Left cardiac atrium (tissue), 4 donors: ENCODE measurements at regions not wholly inside any gene's neighbourhood (a gene's known extent, or its start where the extent isn't known, plus 50 kb on each side); places are given as distances from the start of the nearest gene placed in this dataset.
A peak's percentile ranks its signal among the peaks of the same experiment; 100 is the strongest.
"Not testable (repeated sequence)": the region's sequence is repeated elsewhere in the genome, so short reads cannot be mapped to it uniquely, and the experiment has no call there.

Experiments used
- ATAC-seq, 2 donors: fragments of 200-7000 bp; cut with Tn5 transposase; one replicate each; pipeline ENCODE4 v1.9.1; 2020; ENCODE audit warnings: mild to moderate bottlenecking in 2 of 2, moderate library complexity in 2 of 2
- DNase-seq: peaks from one replicate; pipeline ENCODE4 v3.0.0-alpha.2; 2020
- intact Hi-C, 2 donors: fragments of 100-400 bp; cut with DNase I; formaldehyde crosslinking; loops; one replicate each; pipeline versions ENCODE4 v1.14.1 to v1.15.1; 2022 to 2023
- donor health status: DM: no; HTN: yes; CAD: no.
- donor health status: DM: no; HTN: yes; CAD: no; lungs with severe emphysema.
- donor health status: DM: yes; HTN: yes; CAD: no.
- donor health status: Dilated cardiomyopathy.

DNA sequence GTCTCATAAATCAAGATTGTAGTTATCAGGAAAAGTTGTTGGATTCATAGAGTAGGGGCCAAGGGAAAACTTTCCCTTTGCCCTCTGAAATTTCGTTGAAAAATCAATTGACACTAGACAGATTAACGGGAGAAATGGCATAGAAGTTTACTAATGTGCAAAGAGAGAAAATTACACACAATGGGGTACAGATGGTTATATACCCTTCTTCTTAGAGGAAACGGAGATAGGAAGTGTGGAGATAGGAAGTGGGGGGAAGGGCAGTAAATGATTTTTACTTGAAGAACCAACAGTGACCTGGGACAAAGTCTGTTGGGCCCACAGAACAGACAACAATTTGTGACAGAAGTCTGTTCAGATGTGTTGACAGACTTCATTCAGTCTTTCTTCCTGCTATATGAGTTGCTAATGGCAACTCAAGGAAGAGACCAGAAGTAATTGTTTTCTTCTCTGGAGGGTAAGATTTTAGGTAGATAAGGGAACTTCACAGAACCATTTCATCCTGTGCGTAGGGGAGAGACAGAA lies 177.9 kb downstream of the C9orf152 start:
- ATAC-seq: no peak
- DNase-seq: no peak
- intact Hi-C loops: no loop called here

DNA sequence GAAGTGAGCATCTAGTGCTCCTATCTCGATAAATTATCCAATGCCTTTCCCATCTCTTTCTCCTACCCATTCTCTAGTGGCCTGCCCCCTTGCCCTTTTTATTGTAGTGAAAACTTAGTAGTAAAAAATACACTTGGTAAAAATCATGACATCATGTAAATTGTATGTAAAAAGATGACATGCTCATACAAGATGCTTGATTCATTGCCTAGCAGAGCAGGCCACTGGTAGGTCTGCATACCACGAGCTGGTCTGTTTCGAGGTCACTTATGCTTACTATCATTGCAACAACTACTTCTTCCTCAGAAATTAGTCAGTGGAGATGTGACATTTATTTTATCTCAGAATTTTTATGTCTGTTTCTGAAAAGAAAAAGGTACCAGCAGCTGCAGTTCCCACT lies 177.3 kb downstream of the C9orf152 start:
- no peak for DNase-seq
- intact Hi-C loops: no loop called here
- ATAC-seq: no peak

DNA sequence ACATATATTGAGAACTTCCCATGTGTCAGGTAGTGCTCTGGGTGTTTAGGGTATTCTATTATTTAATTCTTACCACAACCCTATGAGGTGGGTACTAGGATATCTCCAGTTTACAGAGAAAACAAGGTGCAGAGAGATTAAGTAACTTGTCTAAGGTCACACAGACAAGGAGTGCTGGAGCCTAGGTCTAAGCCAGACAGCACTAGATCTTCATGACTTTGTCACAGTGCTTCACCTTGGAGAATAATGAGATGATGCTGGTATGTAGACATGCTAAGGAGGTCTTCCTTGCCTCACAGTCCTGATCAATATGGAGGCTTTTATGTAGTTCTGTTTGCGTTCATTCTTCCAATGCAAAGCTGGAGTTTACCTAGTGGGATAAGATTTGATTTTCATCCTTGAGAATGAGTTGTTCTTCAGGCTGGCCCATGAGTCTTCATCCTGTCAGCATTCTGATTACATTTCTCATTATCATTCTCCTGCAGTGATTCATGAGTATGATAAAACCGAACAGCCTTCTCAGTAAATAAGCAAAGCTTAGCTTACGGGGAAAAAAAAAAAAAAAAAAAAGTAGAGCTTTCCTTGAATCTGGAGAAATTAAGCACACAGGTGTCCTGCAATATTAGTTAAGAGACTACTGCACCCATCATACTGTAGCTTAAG lies 176.3 kb downstream of the C9orf152 start:
- ATAC-seq: peak in 1 of 2 donors; percentile 42
- no peak for DNase-seq
- intact Hi-C loops: no loop called here

DNA sequence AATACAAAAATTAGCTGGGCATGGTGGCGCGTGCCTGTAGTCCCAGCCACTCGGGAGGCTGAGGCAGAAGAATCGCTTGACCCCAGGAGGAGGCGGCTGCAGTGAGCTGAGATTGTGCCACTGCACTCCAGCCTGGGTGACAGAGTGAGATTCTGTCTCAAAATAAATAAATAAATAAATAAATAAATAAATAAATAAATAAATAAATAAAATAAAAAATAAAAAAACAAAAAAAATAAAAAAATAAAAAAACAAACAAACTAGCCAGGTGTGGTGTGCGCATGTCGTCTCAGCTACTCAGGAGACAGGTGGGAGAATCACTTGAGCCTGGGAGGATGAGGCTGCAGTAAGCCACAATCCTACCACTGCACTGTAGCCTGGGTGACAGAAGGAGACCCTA lies 175.4 kb downstream of the C9orf152 start:
- ATAC-seq, intact Hi-C loops, DNase-seq: not testable (repeated sequence)

DNA sequence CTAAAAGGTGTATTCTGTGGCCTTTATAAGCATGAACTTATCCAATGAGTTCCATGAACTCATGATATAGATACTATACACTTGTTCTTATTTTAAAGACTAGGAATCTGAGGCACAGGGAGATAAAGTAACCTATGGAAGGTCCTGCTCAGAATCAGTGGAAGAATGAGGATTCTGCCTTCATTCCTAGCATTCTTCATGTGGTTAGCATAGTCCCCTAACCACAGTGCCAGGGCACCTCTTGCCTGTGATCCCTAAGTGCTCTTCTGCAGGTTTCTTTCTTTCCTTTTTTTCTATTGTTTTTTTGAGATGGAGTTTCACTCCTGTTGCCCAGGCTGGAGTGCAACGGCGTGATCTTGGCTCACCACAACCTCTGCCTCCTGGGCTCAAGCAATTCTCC lies 174.1 kb downstream of the C9orf152 start:
- intact Hi-C loops: no loop called here
- ATAC-seq (no peak), DNase-seq (no peak)

DNA sequence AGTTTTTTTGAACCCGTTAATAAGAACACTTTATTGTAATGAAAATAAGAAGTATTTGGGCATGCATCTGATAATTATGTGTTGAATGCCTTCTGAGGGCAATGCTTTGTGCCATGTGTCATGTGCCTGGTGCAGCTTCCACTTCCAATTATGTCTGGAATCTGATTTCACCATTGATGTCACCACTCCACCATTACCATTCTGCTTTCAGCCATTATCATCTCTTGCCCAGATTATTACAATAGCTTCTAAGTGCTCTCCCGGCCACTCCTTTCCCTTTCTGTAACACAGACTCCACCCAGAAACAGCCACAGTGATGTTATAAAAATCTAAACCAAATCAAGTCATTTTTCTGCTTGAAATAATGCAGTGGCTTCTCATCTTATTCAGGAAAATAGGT lies 171.7 kb downstream of the C9orf152 start:
- DNase-seq (no peak), ATAC-seq (peak; percentile 70 to 77)
- intact Hi-C loops: no loop called here

DNA sequence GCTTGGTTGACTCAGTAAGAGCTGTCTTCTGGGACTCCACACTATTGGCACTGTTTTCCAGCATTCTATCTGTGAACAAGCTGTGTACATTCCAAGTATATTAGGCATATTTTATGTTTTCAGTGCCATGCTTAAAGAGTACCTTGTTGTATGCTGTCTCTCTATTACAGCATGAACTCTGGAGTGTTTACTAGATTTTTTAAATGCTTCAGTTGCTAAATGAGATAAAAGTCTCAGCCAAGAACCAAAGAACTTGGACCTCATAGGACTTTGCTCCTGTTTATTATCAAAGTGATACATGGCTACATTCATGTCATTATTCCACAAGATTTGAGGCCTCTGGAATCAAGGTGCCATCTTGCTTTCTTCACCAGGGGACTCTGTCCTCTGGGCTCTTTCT lies 167.2 kb downstream of the C9orf152 start:
- peak; percentile 35 to 78 for ATAC-seq
- intact Hi-C loops: no loop called here
- no peak for DNase-seq

DNA sequence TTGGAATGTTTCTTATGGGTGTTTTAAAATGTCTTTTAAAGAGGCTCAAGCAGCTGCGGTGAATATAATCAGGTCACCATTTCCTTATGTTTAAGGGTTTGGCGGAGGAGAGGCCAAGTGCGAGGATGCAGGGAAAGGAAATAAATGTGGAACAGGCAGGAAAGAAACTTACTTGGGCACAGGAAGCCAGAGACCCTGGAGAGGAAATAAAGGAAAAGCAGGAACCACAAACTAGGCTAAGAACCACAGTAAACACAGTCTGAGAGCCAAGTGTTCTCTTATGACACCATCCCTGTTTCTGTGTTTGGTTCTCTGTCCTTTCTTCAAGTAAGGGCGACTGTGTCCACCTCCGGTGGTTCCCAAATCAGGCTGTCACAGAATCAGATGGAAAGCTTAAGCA lies 166.5 kb downstream of the C9orf152 start:
- intact Hi-C loops: no loop called here
- ATAC-seq (peak in 1 of 2 donors; percentile 20), DNase-seq (no peak)

DNA sequence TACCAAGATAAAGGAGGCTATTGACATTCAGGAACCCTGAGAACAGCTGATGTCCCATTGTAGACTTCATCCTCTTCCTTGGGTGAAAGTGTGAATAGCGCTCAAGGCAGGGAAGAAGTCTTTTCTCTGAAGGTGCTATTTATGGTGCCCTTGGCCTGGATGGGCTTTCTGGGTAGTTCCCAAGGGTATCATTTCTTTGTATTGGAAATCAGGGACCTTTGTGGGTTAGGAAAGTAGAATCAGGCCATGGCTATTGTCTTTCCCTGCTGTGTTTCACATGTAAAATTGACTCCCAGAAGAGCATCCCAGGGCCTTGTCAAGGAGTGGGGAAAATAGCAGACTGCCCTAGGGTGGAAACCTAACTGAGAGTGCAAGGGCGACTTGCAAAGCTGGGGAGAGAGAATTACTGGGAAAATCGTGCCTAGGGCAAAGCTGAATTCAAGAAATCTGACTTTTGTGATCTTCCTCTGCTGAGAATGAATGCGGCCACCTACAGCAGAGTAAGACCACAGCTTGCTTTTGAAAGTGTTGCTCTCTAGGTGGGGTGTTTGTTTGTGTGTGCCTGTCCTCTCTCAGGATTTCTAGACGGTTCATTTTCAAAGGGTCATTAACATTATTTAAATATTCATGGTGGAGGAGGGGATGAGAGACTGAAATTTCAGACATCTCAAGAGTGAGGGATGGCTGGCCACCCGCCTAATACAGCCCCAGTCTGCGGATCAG lies 160.6 kb downstream of the C9orf152 start:
- intact Hi-C loops: loop anchor here in 1 of 2 donors (5.0 kb wide), 1 partner anchor 135 kb away; no protein-coding TSS in a partner anchor
- DNase-seq (no peak), ATAC-seq (no peak)

DNA sequence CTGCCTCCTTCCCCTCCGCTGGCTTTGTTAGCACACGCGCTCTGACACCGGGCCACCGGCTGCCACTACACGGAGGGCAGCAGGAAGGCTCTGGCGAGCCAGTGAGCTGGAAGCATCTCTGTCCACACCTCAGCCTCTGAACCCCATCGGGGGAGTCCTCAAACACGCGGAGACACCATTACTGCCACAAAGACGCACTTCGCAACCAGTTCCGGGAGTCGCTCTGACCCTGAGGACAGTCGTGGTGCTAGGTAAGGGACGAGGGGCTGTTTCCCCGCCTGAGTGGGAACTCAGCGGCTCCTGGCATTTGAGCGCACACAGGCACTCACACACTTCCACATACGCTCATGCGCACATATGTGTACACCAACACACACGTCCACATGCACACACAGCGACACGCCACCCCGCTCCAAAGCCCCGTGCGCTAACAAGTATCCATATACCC lies 160.0 kb downstream of the C9orf152 start:
- intact Hi-C loops: loop anchor here in 1 of 2 donors (5.0 kb wide), 1 partner anchor 136 kb away; no protein-coding TSS in a partner anchor
- ATAC-seq (peak; percentile 12 to 14), DNase-seq (no peak)

DNA sequence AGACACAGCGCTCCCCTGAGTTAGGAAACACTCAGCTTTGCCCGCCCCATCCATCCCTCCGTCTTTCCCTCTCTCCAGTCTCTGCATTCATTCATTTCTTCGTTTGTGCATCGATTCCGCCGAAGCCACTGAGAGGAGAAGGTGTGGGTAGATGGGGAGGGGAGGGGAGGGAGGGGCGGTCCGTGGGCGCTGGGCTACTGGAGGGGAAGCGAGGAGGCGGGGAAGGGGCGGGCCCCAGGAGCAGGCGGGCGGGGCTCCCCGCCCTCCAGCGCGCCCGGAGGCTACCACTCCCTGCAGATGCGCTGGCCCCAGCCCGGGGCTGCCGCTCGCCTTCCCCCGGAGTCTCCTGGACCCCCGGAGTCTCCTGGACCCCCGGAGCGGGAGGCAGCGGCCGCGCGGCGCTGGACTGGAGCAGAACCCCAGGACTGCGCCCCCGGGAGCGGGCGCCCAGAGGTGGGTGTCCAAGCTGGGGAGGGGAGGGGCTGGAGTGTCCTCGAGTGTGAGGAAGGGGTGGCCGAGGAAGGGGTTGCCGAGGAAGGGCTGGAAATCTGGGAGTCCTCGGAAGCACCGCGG lies 159.5 kb downstream of the C9orf152 start:
- peak; percentile 94 to 97 for ATAC-seq
- peak; percentile 87 for DNase-seq
- intact Hi-C loops: loop anchor here in 1 of 2 donors (5.0 kb wide), 1 partner anchor 136 kb away; no protein-coding TSS in a partner anchor

DNA sequence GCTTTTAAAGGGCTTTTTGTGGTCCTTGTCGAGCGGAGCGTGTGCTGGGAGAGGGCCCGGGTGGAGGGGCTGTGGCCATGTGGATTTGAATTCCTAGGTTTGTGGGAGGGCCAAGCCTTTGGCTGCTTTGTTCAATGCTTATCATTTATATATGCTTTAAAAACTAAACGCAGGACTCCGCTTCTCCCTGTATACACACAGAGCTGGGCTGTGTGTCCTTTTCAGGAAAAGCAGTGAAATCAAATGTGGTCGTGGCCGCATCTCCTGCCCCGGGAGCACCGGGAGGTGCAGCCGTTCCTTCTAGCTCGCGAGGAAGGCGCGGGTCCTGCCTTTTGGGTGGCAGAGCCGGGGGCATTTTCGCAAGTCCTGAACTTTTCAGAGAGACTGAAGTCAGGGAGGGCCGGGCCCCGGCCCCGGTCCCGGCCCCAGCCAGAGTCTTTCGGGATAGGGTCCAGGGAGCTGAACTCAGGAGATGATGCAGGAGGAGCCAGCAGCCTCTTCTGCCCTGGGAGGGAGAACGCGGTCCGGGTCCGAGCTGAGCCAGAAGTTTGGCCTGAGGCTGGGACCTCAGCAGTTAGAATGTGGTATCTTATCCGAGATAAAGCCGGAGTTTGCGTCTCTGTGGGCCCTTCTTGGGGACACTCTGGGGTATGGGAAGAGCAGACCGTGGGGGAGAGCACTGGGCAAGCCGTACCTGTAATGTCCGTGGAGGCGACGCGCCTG lies 158.8 kb downstream of the C9orf152 start:
- intact Hi-C loops: loop anchor here in 1 of 2 donors (5.0 kb wide), 1 partner anchor 137 kb away; no protein-coding TSS in a partner anchor
- peak; percentile 20 to 43 for ATAC-seq
- DNase-seq: peak; percentile 38

DNA sequence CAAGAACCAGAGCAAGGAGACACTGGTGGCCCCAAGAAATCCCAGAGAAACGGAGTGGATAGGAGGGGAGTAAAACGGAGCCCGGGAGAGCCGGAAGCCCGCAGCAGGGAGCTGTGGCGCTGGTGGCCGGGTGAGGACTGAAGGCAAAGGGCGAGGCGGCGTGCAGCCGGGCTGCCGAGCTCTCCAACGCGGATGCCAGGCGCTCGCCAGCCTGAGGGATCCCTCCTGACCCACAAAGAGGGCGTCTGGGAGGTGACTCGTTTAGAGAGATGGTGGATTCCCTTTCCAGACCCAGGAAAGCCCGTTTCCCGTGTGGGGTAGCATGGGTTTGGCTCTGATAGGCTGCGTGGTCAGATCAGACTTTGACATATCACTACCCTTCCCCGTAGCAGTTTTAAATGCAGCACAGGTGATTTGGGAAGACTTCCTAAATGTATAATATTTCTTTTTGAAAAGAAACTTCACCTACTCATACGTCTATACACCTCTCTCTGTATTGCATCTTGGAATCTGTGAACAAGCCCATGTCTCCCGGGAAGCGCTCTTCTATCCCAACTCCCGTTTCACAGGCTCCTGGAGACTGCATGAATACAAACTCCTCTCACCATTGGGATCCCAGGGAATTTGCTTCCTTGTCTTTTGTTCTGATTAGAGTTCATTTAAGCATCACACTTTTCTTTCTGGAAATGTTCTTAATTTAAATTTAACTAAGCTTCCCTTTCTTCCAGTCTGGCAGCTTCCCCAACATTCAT lies 158.1 kb downstream of the C9orf152 start:
- intact Hi-C loops: loop anchor here in 1 of 2 donors (5.0 kb wide), 1 partner anchor 138 kb away; no protein-coding TSS in a partner anchor
- peak; percentile 55 for DNase-seq
- ATAC-seq: peak; percentile 28 to 41

DNA sequence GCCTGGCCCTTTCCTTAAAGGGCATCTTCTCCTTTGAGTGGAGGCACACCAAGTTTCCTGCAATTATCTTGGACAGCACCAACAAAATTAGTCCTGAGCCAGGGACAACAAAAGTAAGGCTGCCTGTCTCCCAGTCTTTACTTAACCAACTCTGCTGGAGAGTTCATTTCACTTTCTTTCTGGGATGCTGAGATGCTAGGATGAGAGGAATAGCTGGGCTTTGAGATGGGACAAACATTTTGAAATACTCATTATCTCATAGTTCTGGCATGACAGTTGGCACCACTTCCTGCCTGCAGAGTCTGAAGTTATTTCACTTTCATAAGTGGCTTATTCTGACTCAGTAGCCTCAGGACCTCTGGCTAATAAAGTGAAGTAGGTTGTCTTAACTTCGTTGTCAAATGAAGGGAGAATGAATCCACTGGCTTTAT lies 157.0 kb downstream of the C9orf152 start:
- intact Hi-C loops: no loop called here
- DNase-seq (peak; percentile 45), ATAC-seq (peak; percentile 18 to 44)

DNA sequence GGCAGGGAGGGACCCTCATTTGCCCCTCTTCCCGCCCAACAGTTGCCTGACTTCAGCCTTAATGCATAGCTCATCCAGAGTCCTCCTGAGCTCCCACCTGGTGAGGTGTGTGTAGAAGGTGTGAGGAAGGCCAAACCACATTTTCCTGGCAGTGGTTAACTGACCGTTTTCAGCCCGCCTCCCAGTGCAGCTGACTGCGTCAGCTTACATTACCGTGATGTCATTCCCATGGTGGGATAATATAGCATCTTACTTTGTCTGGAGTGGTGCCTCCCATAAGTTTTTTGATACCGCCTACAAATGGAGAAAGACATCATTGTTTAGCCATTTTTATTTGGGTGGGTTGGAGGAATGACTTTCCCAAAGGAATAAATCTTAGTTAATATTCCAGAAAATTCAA lies 151.9 kb downstream of the C9orf152 start:
- intact Hi-C loops: loop anchor here in 1 of 2 donors (5.0 kb wide), 1 partner anchor 154 kb away; no protein-coding TSS in a partner anchor
- DNase-seq (no peak), ATAC-seq (no peak)

DNA sequence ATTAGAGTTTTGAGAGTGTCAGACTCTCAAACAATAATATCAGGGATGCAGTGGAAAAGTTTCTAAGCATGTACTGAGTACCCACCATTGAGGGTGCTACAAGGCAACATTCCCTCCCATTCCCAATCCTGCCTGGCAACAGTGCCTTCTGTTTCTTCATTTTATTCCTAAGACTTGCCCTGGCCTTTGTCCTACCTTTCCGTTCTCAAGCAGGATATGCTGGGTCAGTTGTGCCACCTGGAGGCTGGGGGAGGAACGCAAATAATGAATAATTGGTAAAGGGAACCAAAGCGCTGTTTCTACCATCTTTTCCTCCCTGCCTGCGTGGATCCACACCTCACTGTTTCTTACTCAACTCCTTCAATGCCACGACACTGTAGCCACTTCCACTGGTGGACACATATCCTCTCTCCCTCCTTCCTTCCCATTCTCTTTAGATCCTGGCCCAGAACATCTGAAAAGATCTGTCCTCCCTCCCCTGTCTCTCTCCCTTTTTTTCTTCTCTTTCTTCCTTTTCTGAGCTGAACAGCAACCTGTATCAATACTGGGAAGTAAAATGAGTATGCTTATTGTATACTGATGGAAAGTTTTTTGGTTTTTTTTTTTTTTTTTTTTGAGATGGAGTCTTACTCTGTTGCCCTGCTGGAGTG lies 149.5 kb downstream of the C9orf152 start:
- intact Hi-C loops: loop anchor here in 1 of 2 donors (5.0 kb wide), 1 partner anchor 156 kb away; no protein-coding TSS in a partner anchor
- peak; percentile 64 to 78 for ATAC-seq
- DNase-seq: no peak

DNA sequence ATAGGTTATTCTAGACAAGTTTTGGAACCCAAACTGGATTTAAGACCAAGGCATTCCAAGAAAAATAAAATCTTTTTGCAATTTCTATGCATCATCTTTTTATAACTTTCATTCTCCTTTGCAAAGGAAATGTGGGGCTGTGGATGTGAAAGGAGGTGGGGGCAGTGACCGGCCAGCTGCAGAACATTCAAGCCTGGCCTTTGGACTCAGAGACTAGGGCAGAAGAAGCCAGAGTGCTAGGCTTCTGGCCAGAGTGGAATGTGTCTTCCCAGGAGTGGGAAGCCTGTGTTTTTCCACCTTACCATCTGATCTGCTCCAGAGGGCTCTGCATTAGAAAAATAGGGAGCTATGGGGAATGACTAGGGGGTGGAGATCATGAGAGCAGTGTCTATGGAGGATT lies 148.5 kb downstream of the C9orf152 start:
- DNase-seq: no peak
- peak in 1 of 2 donors; percentile 46 for ATAC-seq
- intact Hi-C loops: loop anchor here in 1 of 2 donors (5.0 kb wide), 1 partner anchor 157 kb away; no protein-coding TSS in a partner anchor

DNA sequence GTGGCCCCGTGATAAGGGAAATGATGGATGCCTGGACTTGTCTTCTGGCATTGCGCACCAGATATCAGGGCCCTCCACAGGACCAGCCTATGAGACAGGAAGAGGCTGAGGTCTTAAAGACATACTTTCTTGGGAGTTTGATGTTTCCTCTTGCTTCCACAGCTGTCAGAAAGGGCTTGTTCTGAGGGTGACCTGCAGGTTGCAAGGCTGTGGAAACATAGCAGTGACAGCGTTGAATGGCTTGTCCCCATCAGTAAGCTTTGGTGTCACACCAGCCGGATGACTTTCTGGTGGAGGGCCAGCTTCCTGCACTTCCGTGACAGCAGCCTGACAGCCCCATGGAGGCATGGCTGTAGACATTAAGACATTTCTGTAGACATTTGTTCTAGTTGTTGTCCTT lies 143.2 kb downstream of the C9orf152 start:
- intact Hi-C loops: no loop called here
- peak in 1 of 2 donors; percentile 52 for ATAC-seq

More for the DNA sequence above, 143.2 kb downstream of the C9orf152 start:
- DNase-seq: no peak
